ENCODE measurements at regions not wholly inside any gene's neighbourhood (a gene's known extent, or its start where the extent isn't known, plus 50 kb on each side); places are given as distances from the start of the nearest gene placed in this dataset.

DNA sequence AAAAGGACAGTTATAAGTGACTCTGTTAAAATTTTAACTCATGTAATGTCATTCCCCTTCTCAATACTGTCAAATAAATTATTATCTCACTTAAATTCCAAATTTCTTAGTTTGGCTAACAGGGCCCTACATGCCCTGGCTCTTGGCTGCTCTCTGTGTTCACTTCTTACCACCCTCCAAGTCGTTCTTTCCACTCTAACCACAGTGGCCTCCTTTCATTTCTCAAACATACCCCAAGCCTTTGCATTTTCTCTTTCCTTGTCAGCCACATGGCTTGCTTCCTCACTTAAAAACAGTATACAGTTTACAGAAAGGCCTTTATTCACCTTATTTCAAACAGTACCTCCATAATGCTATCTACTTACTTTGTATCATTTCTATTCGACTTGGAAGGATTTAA lies 737.1 kb upstream of the ZWINT start:
- Histone ChIP-seq H3K4me1 (no peaks in the 10 kb centered on the region), H3K36me3 (no peaks in the 10 kb centered on the region), H3K27ac (no peak overlapping the region), H3K4me3 (no peak overlapping the region), H3K27me3 (no peaks in the 10 kb centered on the region), H3K9me3 (peaks cover 2 to 18% (median 10%) of the 10 kb centered on the region in 4 donors)
- intact Hi-C loops (cut with DNase I; ENCODE audit: low total_unique reads): no loop called here
- no peak for DNase-seq
- 43 to 56% (median 48%) methylated on average over 2 of the region's 2 CpGs for WGBS, 5 donors
- TF ChIP-seq, protein P1, sequence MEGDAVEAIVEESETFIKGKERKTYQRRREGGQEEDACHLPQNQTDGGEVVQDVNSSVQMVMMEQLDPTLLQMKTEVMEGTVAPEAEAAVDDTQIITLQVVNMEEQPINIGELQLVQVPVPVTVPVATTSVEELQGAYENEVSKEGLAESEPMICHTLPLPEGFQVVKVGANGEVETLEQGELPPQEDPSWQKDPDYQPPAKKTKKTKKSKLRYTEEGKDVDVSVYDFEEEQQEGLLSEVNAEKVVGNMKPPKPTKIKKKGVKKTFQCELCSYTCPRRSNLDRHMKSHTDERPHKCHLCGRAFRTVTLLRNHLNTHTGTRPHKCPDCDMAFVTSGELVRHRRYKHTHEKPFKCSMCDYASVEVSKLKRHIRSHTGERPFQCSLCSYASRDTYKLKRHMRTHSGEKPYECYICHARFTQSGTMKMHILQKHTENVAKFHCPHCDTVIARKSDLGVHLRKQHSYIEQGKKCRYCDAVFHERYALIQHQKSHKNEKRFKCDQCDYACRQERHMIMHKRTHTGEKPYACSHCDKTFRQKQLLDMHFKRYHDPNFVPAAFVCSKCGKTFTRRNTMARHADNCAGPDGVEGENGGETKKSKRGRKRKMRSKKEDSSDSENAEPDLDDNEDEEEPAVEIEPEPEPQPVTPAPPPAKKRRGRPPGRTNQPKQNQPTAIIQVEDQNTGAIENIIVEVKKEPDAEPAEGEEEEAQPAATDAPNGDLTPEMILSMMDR (IDR thresholded peaks at IDR 0.05): no peak
- TF ChIP-seq EP300 (IDR thresholded peaks at IDR 0.05): no peak
- no peak for TF ChIP-seq POLR2A (IDR thresholded peaks at IDR 0.05)
- no peak for TF ChIP-seq POLR2AphosphoS5 (IDR thresholded peaks at IDR 0.05)

DNA sequence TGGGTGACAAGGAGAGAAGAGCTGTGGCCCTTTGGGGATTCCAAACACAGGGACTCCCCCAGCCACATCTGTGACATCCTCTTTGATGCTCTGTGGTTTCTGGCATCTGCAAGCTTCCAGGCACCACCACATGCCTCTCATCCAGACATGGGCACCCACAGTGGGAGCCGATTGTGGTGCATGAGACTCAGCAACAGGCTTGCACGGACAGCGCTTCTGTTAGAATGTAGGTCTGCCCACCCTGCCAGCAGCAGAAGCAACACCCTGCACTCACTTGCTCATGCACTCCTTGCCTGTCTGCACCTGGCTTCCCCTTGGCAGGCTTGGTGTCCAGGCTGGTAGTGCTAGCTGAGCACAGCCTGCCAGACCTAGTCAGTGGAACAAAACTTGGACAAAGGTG lies 735.0 kb upstream of the ZWINT start:
- H3K9me3 ChIP-seq: peaks cover 0 to 18% (median 10%) of the 10 kb centered on the region in 4 donors
- no peaks in the 10 kb centered on the region for H3K27me3 ChIP-seq
- H3K27ac ChIP-seq: no peak overlapping the region
- no peak overlapping the region for H3K4me3 ChIP-seq
- WGBS, 5 donors: 94 to 99% (median 96%) methylated on average over 3 of the region's 3 CpGs; no CpG with 5 or more reads in 1 of the 5 donors
- TF ChIP-seq, protein P1 (IDR thresholded peaks at IDR 0.05): no peak
- TF ChIP-seq POLR2AphosphoS5 (IDR thresholded peaks at IDR 0.05) (no peak), POLR2A (IDR thresholded peaks at IDR 0.05) (no peak), EP300 (IDR thresholded peaks at IDR 0.05) (no peak)
- H3K36me3 ChIP-seq: no peaks in the 10 kb centered on the region
- intact Hi-C loops (cut with DNase I; ENCODE audit: low total_unique reads): no loop called here
- no peaks in the 10 kb centered on the region for H3K4me1 ChIP-seq
- DNase-seq: no peak

DNA sequence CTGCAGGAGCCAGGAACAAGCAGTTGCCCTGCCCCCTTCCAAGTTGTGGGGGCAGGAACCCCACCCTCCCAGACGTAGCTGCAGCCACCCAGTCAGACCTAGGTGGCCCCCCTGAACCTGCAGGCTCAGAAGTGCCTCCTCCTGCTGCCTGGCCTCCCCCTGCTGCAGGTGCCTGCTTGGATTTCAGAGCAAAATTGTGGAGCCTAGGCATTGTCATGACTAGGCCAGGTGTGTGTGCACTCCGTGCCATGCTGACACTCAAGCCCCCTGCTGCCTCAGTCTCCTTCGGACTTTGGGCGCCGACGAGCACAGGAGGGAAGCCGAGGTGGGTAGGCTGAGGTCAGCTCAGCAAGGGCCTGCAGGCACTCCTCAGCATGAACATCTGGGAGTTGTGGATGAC lies 733.9 kb upstream of the ZWINT start:
- no peaks in the 10 kb centered on the region for H3K27me3 ChIP-seq
- H3K36me3 ChIP-seq: no peaks in the 10 kb centered on the region
- DNase-seq: no peak
- intact Hi-C loops (cut with DNase I; ENCODE audit: low total_unique reads): no loop called here
- no peak overlapping the region for H3K27ac ChIP-seq
- TF ChIP-seq POLR2AphosphoS5 (IDR thresholded peaks at IDR 0.05) (no peak), POLR2A (IDR thresholded peaks at IDR 0.05) (no peak), EP300 (IDR thresholded peaks at IDR 0.05) (no peak)
- TF ChIP-seq, protein P1 (IDR thresholded peaks at IDR 0.05): no peak
- no peak overlapping the region for H3K4me3 ChIP-seq
- H3K9me3 ChIP-seq: peaks cover 0 to 18% (median 10%) of the 10 kb centered on the region in 4 donors
- no peaks in the 10 kb centered on the region for H3K4me1 ChIP-seq
- 44 to 84% (median 74%) methylated on average over 1 to 7 of the region's 7 CpGs for WGBS, 5 donors

DNA sequence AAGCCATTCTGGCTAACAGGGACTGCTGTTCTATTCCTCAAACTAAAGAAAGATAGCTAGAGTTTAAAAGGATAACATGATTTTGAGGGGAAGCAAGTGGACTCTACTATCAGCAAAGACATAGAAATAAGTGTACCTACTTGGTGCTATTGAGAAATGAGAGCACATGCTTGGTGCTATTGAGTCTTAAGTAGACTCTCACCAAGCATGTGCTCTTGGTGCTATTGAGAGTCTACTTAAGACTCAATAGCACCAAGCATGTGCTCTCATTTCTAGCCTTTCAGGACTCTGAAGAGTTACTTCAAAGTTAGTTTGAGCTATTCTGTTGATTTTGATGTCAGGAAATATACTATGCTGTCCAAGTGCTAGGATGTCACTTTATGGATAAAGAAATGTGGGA lies 733.0 kb upstream of the ZWINT start:
- Histone ChIP-seq H3K27ac (no peak overlapping the region), H3K36me3 (no peaks in the 10 kb centered on the region), H3K4me3 (no peak overlapping the region), H3K27me3 (no peaks in the 10 kb centered on the region), H3K9me3 (peaks cover 0 to 18% (median 10%) of the 10 kb centered on the region in 4 donors), H3K4me1 (no peaks in the 10 kb centered on the region)
- intact Hi-C loops (cut with DNase I; ENCODE audit: low total_unique reads): no loop called here
- DNase-seq: no peak
- TF ChIP-seq POLR2A (IDR thresholded peaks at IDR 0.05) (no peak), EP300 (IDR thresholded peaks at IDR 0.05) (no peak), POLR2AphosphoS5 (IDR thresholded peaks at IDR 0.05) (no peak)
- TF ChIP-seq, protein P1 (IDR thresholded peaks at IDR 0.05): no peak

All from stomach (tissue), 8 donors.